Astrocyte (in vitro differentiated cells and primary cell): ENCODE measurements at regions not wholly inside any gene's neighbourhood (a gene's known extent, or its start where the extent isn't known, plus 50 kb on each side); places are given as distances from the start of the nearest gene placed in this dataset.

Experiments
- DNase-seq: peaks from one replicate; pipeline ENCODE4 v3.0.0-alpha.2; 2010; ENCODE audit warnings: low read depth
- FAIRE-seq: peaks from 2 replicates; lab custom pipeline; 2011; peaks lifted over from hg19 to GRCh38; lab: Jason Lieb, UNC
- H2AFZ ChIP-seq: 2 replicates; pipeline ENCODE4 v1.6.0; 2012; ENCODE audit warnings: low read depth, low read length, inconsistent platforms
- H3K27ac ChIP-seq: 2 replicates; pipeline ENCODE4 v1.5.1; 2011; ENCODE audit warnings: low read depth, low read length, inconsistent platforms
- H3K27me3 ChIP-seq: 2 replicates; pipeline ENCODE4 v1.6.0; 2011; ENCODE audit warnings: low read length, inconsistent platforms; ENCODE audit not compliant: insufficient read depth
- H3K36me3 ChIP-seq: 2 replicates; pipeline ENCODE4 v1.5.1; 2011; ENCODE audit warnings: low read length, inconsistent platforms; ENCODE audit not compliant: insufficient read depth
- H3K4me1 ChIP-seq: 2 replicates; pipeline ENCODE4 v1.5.1; 2011; ENCODE audit warnings: low read length, inconsistent platforms; ENCODE audit not compliant: insufficient read depth
- H3K4me2 ChIP-seq: 2 replicates; pipeline ENCODE4 v1.6.0; 2012; ENCODE audit warnings: low read length, inconsistent platforms
- H3K4me3 ChIP-seq: 2 replicates; pipeline ENCODE4 v1.5.1; 2011; ENCODE audit warnings: low read depth, mild to moderate bottlenecking, low read length, inconsistent platforms; ENCODE audit not compliant: insufficient read depth
- H3K79me2 ChIP-seq: 2 replicates; pipeline ENCODE4 v1.6.0; 2012; ENCODE audit warnings: mild to moderate bottlenecking, low read length, inconsistent platforms; ENCODE audit not compliant: insufficient read depth
- H3K9ac ChIP-seq: 2 replicates; pipeline ENCODE4 v1.6.0; 2012; ENCODE audit warnings: mild to moderate bottlenecking, low read length, inconsistent platforms
- H3K9me3 ChIP-seq: 2 replicates; pipeline ENCODE4 v1.5.1; 2012; ENCODE audit warnings: low read depth, mild to moderate bottlenecking, low read length, inconsistent platforms; ENCODE audit not compliant: insufficient read depth
- H4K20me1 ChIP-seq: 2 replicates; pipeline ENCODE4 v1.6.0; 2012; ENCODE audit warnings: low read length, inconsistent platforms; ENCODE audit not compliant: insufficient read depth
- H3K27ac Mint-ChIP-seq: one replicate; pipeline ENCODE4 v1.8.0; 2021; ENCODE audit warnings: mild to moderate bottlenecking, mixed read lengths; ENCODE audit not compliant: unreplicated experiment
- H3K27me3 Mint-ChIP-seq: one replicate; pipeline ENCODE4 v1.8.0; 2021; ENCODE audit warnings: low read depth, mixed read lengths; ENCODE audit not compliant: unreplicated experiment
- H3K36me3 Mint-ChIP-seq: one replicate; pipeline ENCODE4 v1.8.0; 2021; ENCODE audit warnings: low read depth, mixed read lengths; ENCODE audit not compliant: unreplicated experiment
- H3K4me1 Mint-ChIP-seq: one replicate; pipeline ENCODE4 v1.8.0; 2021; ENCODE audit warnings: low read depth, mixed read lengths; ENCODE audit not compliant: unreplicated experiment
- H3K4me3 Mint-ChIP-seq: one replicate; pipeline ENCODE4 v1.8.0; 2021; ENCODE audit warnings: mild to moderate bottlenecking, moderate library complexity, mixed read lengths; ENCODE audit not compliant: unreplicated experiment
- H3K9me3 Mint-ChIP-seq: one replicate; pipeline ENCODE4 v1.8.0; 2021; ENCODE audit warnings: mild to moderate bottlenecking, mixed read lengths; ENCODE audit not compliant: unreplicated experiment
- CTCF ChIP-seq: IDR thresholded peaks from 2 replicates; pipeline ENCODE4 v1.5.1; 2011; ENCODE audit warnings: low read depth, mild to moderate bottlenecking, inconsistent platforms, low read length, moderate library complexity; ENCODE audit not compliant: insufficient read depth
- EZH2 ChIP-seq: IDR thresholded peaks from 2 replicates; pipeline ENCODE4 v1.6.1; 2012; ENCODE audit warnings: mild to moderate bottlenecking, low read length, inconsistent platforms; ENCODE audit not compliant: insufficient read depth

- H3K27me3 Mint-ChIP-seq, result peaks cover 8% of the 10 kb centered on the region
- no peaks in the 10 kb centered on the region for H3K27me3 ChIP-seq
- H3K27ac Mint-ChIP-seq, result no peak overlapping the region
- H3K79me2 ChIP-seq, result no peaks in the 10 kb centered on the region
- no peaks in the 10 kb centered on the region for H4K20me1 ChIP-seq
- H3K36me3 Mint-ChIP-seq, result no peaks in the 10 kb centered on the region
- H2AFZ ChIP-seq, result no peak overlapping the region
- H3K4me3 Mint-ChIP-seq, result no peak overlapping the region
- H3K9ac ChIP-seq, result no peak overlapping the region
- DNase-seq, result no peak
- H3K9me3 ChIP-seq, result no peaks in the 10 kb centered on the region
- peaks cover 8% of the 10 kb centered on the region for H3K9me3 Mint-ChIP-seq
- H3K27ac ChIP-seq, result no peak overlapping the region
- FAIRE-seq, result no peak
- TF ChIP-seq EZH2 (no peak), CTCF (no peak)
- no peaks in the 10 kb centered on the region for H3K36me3 ChIP-seq
- no peak overlapping the region for H3K4me2 ChIP-seq
- H3K4me1 ChIP-seq, result no peaks in the 10 kb centered on the region
- H3K4me3 ChIP-seq, result no peak overlapping the region
- no peaks in the 10 kb centered on the region for H3K4me1 Mint-ChIP-seq
Observed at GRCh38 chr14:94923786-94924185, 153.9 kb upstream of the GSC start.

DNA sequence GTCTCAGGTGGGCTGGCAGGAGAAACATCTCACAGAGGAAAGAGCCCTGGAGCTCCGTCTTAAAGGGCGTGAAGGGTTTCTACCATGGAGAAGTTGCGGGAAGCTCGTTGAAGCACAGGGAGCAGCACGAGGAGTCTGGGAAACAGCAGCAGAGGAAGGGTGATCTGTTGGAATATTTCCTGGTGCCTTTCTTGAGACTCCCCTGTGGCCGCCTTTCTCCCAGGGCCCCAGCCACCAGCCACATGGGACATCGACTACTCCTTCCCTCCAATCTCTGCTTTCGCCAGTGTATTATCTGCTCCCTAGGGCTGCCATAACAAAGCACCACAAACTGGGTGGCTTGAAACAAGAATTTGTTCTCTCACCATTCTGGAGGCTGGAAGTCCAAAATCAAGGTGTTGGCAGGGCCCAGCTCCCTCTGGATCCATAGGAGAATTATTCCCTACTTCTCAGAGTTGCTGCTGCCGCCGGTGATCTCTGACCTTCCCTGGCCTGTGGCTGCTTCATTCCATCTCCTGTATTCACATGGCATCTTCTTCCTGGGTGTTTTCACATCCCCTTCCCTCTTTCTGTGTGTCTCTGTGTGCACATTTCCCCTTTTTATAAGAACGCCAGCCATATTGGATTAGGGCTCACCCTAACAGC is 152.8 kb upstream of the GSC start:
- H3K27me3 ChIP-seq, result no peaks in the 10 kb centered on the region
- no peaks in the 10 kb centered on the region for H3K79me2 ChIP-seq
- H3K4me1 ChIP-seq, result no peaks in the 10 kb centered on the region
- H3K27ac ChIP-seq, result no peak overlapping the region
- H3K9ac ChIP-seq, result no peak overlapping the region
- H3K4me1 Mint-ChIP-seq, result no peaks in the 10 kb centered on the region
- no peaks in the 10 kb centered on the region for H3K36me3 Mint-ChIP-seq
- TF ChIP-seq EZH2 (no peak), CTCF (no peak)
- H3K9me3 Mint-ChIP-seq, result peaks cover 8% of the 10 kb centered on the region
- no peak for FAIRE-seq
- H3K27ac Mint-ChIP-seq, result no peak overlapping the region
- no peaks in the 10 kb centered on the region for H3K9me3 ChIP-seq
- no peak overlapping the region for H3K4me2 ChIP-seq
- DNase-seq, result no peak
- H3K36me3 ChIP-seq, result no peaks in the 10 kb centered on the region
- H3K27me3 Mint-ChIP-seq, result peaks cover 8% of the 10 kb centered on the region
- no peak overlapping the region for H3K4me3 ChIP-seq
- no peak overlapping the region for H3K4me3 Mint-ChIP-seq
- no peak overlapping the region for H2AFZ ChIP-seq
- H4K20me1 ChIP-seq, result no peaks in the 10 kb centered on the region

DNA sequence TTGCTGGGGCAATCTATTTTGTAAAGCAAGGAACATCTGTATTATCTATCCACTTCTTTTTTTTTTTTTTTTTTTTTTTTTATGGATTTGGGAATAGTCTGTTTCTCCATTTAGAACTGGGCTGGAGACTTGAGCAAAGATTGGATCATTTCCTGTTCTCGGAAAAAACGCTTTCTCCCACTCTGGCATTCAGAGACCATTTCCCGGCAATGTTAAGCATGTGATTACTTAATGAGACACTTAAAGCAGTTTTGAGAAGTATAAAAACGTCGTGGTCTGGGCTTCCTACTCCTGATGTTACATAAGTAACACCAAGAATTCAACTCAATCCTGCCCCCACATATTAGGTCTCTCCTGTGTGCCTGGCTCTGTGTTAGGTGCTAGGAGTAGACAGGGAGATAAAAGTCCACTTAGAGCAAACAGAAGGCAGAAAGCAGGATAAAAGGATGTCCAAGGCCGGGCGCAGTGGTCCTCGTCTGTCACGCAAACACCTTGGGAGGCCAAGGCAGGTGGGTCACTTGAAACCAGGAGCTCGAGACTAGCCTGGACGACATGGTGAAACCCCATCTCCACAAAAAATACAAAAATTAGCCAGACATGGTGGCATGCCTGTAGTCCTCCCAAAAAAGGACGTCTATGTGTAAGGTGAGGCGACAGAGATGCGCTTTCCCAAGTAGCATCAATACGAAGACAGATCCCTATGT is 152.1 kb upstream of the GSC start:
- no peaks in the 10 kb centered on the region for H3K27me3 ChIP-seq
- no peak overlapping the region for H3K27ac ChIP-seq
- H3K36me3 ChIP-seq, result no peaks in the 10 kb centered on the region
- H2AFZ ChIP-seq, result no peak overlapping the region
- H3K79me2 ChIP-seq, result no peaks in the 10 kb centered on the region
- H3K4me1 ChIP-seq, result no peaks in the 10 kb centered on the region
- Mint-ChIP-seq H3K36me3 (no peaks in the 10 kb centered on the region), H3K4me1 (no peaks in the 10 kb centered on the region), H3K27ac (no peak overlapping the region), H3K4me3 (no peak overlapping the region), H3K27me3 (peaks cover 10% of the 10 kb centered on the region), H3K9me3 (peaks cover 8% of the 10 kb centered on the region)
- no peak overlapping the region for H3K9ac ChIP-seq
- H3K4me2 ChIP-seq, result no peak overlapping the region
- H3K4me3 ChIP-seq, result no peak overlapping the region
- FAIRE-seq, result no peak
- TF ChIP-seq EZH2, result no peak
- H4K20me1 ChIP-seq, result no peaks in the 10 kb centered on the region
- no peaks in the 10 kb centered on the region for H3K9me3 ChIP-seq
- DNase-seq, result no peak
